HG02970 (cell line): ENCODE measurements at regions not wholly inside any gene's neighbourhood (a gene's known extent, or its start where the extent isn't known, plus 50 kb on each side); places are given as distances from the start of the nearest gene placed in this dataset.

Experiments
- ATAC-seq: cut with Tn5 transposase; IDR thresholded peaks from one replicate; pipeline ENCODE4 v1.9.1; 2021; ENCODE audit warnings: mild to moderate bottlenecking, moderate library complexity, moderate number of reproducible peaks; ENCODE audit not compliant: unreplicated experiment, low FRiP score

- ATAC-seq: no peak
These were observed 567.8 kb upstream of the KLHL29 start for GRCh38 chr2:22817197-22817596.

- ATAC-seq: no peak
These were observed 563.5 kb upstream of the KLHL29 start for GRCh38 chr2:22821458-22821857.

GRCh38 chr2:22822835-22823234 lies 562.1 kb upstream of the KLHL29 start:
- no peak for ATAC-seq

GRCh38 chr2:22824618-22825017 lies 560.4 kb upstream of the KLHL29 start:
- no peak for ATAC-seq

- no peak for ATAC-seq
These were observed 558.3 kb upstream of the KLHL29 start for GRCh38 chr2:22826703-22827102.

GRCh38 chr2:22829791-22830190 lies 555.2 kb upstream of the KLHL29 start:
- ATAC-seq: no peak

- no peak for ATAC-seq
These were observed 552.8 kb upstream of the KLHL29 start for GRCh38 chr2:22832196-22832595.

GRCh38 chr2:22838461-22838860 lies 546.5 kb upstream of the KLHL29 start:
- no peak for ATAC-seq

GRCh38 chr2:22842205-22842869 lies 542.6 kb upstream of the KLHL29 start:
- ATAC-seq: no peak

- no peak for ATAC-seq
These were observed 541.0 kb upstream of the KLHL29 start for GRCh38 chr2:22843919-22844537.

- ATAC-seq: no peak
These were observed 534.7 kb upstream of the KLHL29 start for GRCh38 chr2:22850310-22850709.

- no peak for ATAC-seq
These were observed 530.4 kb upstream of the KLHL29 start for GRCh38 chr2:22854588-22854987.

- no peak for ATAC-seq
These were observed 529.9 kb upstream of the KLHL29 start for GRCh38 chr2:22855081-22855480.

- no peak for ATAC-seq
These were observed 529.2 kb upstream of the KLHL29 start for GRCh38 chr2:22855761-22856184.

- ATAC-seq: no peak
These were observed 517.0 kb upstream of the KLHL29 start for GRCh38 chr2:22867973-22868372.

GRCh38 chr2:22878121-22878520 lies 506.9 kb upstream of the KLHL29 start:
- no peak for ATAC-seq

GRCh38 chr2:22879009-22879863 lies 505.7 kb upstream of the KLHL29 start:
- no peak for ATAC-seq

GRCh38 chr2:22880161-22880560 lies 504.8 kb upstream of the KLHL29 start:
- ATAC-seq: no peak

GRCh38 chr2:22882011-22882410 lies 503.0 kb upstream of the KLHL29 start:
- no peak for ATAC-seq

- ATAC-seq: no peak
These were observed 502.3 kb upstream of the KLHL29 start for GRCh38 chr2:22882643-22883042.

GRCh38 chr2:22883054-22883453 lies 501.9 kb upstream of the KLHL29 start:
- ATAC-seq: no peak
